GM12878 (cell line): ENCODE measurements at regions not wholly inside any gene's neighbourhood (a gene's known extent, or its start where the extent isn't known, plus 50 kb on each side); places are given as distances from the start of the nearest gene placed in this dataset.

Experiments used
- ATAC-seq: fragments of 200-7000 bp; cut with Tn5 transposase; 3 replicates; pipeline ENCODE4 v1.9.1; 2020; ENCODE audit warnings: mild to moderate bottlenecking, moderate library complexity
- BruUV-seq: library from RNA; stranded (reverse); fragments of 400-500 nt; replicated peaks from 2 replicates; lab custom pipeline; 2021; lab: Mats Ljungman, UMichigan
- CTCF ChIA-PET: fragments of 300-600 bp; sonication (Branson Sonifier 250); formaldehyde crosslinking; extraction: SDS; loops from one replicate; lab custom pipeline; 2021; ENCODE audit warnings: inconsistent platforms; lab: Yijun Ruan, JAX
- POLR2A ChIA-PET: fragments of 350-600 bp; formaldehyde crosslinking; extraction: SDS; loops from one replicate; lab custom pipeline; 2021; ENCODE audit warnings: inconsistent platforms; lab: Charles Lee
- RAD21 ChIA-PET: fragments of 300-600 bp; sonication (Branson Sonifier 250); formaldehyde crosslinking; loops from one replicate; lab custom pipeline; 2023; ENCODE audit warnings: antibody characterized with exemption; ENCODE audit not compliant: unreplicated experiment; lab: Charles Lee
- SMC1A ChIA-PET: fragments of 300-600 bp; sonication (Branson Sonifier 250); formaldehyde crosslinking; loops from one replicate; lab custom pipeline; 2023; ENCODE audit not compliant: unreplicated experiment, uncharacterized antibody; lab: Charles Lee
- DNase-seq: peaks from one replicate; pipeline ENCODE4 v3.0.0-alpha.2; 2011; ENCODE audit warnings: low read depth, low spot score
- FAIRE-seq: peaks from 3 replicates; lab custom pipeline; 2011; peaks lifted over from hg19 to GRCh38; lab: Jason Lieb, UNC
- H2AFZ ChIP-seq: 2 replicates; pipeline ENCODE4 v1.6.0; 2011; ENCODE audit warnings: low read depth, low read length, control low read depth; ENCODE audit not compliant: control insufficient read depth
- H3K27ac ChIP-seq: 2 replicates; pipeline ENCODE4 v1.5.1; 2011; ENCODE audit warnings: control low read depth; ENCODE audit not compliant: control insufficient read depth, insufficient read depth
- H3K27me3 ChIP-seq, 2 experiments: replicated peaks in 1 of 2; 2 replicates each; pipeline versions ENCODE4 v1.6.0 to v1.6.1; 2011; ENCODE audit warnings: low read length in 1 of 2; ENCODE audit not compliant: control insufficient read depth in 2 of 2, insufficient read depth in 2 of 2
- H3K36me3 ChIP-seq, 2 experiments: 2 replicates each; pipeline ENCODE4 v1.5.1; 2011; ENCODE audit warnings: low read length in 1 of 2; ENCODE audit not compliant: control insufficient read depth in 2 of 2, insufficient read depth in 2 of 2
- H3K4me1 ChIP-seq: 2 replicates; pipeline ENCODE4 v1.6.1; 2011; ENCODE audit warnings: mild to moderate bottlenecking, low read length, moderate library complexity, mixed read lengths; ENCODE audit not compliant: control insufficient read depth, insufficient read depth
- H3K4me2 ChIP-seq: 2 replicates; pipeline ENCODE4 v1.6.0; 2011; ENCODE audit warnings: control low read depth; ENCODE audit not compliant: control insufficient read depth, insufficient read depth
- H3K4me3 ChIP-seq: fragments of 200-600 bp; sonication (generic); 2 replicates; pipeline ENCODE4 v1.5.1; 2016
- H3K79me2 ChIP-seq: 2 replicates; pipeline ENCODE4 v1.6.0; 2011; ENCODE audit warnings: low read length; ENCODE audit not compliant: control insufficient read depth, insufficient read depth
- H3K9ac ChIP-seq: 2 replicates; pipeline ENCODE4 v1.8.0; 2011; ENCODE audit warnings: low read length, control low read depth, mixed read lengths; ENCODE audit not compliant: control insufficient read depth, insufficient read depth
- H3K9me3 ChIP-seq: replicated peaks from 3 replicates; pipeline ENCODE4 v1.5.1; 2011; ENCODE audit warnings: mild to moderate bottlenecking, low read length; ENCODE audit not compliant: control insufficient read depth, insufficient read depth
- H4K20me1 ChIP-seq: 2 replicates; pipeline ENCODE4 v1.6.0; 2011; ENCODE audit not compliant: control insufficient read depth, insufficient read depth
- BCL11A ChIP-seq: IDR thresholded peaks from 2 replicates; pipeline ENCODE4 v1.6.1; 2011; ENCODE audit warnings: low read depth, low read length
- CHD1 ChIP-seq: IDR thresholded peaks from 2 replicates; pipeline ENCODE4 v1.6.1; 2012; ENCODE audit warnings: low read depth, low read length, improper control_type of control experiment
- HCFC1 ChIP-seq: fragments of 150-350 bp; IDR thresholded peaks from 2 replicates; pipeline ENCODE4 v1.6.1; 2014; ENCODE audit warnings: low read length
- HDAC2 ChIP-seq: fragments of 200-600 bp; sonication (generic); IDR thresholded peaks from 2 replicates; pipeline ENCODE4 v1.6.1; 2017
- IRF5 ChIP-seq: fragments of 450-650 bp; IDR thresholded peaks from 2 replicates; pipeline ENCODE4 v1.6.1; 2017; ENCODE audit warnings: borderline replicate concordance
- KAT2A ChIP-seq: conservative IDR thresholded peaks from 2 replicates; pipeline ENCODE4 v1.6.1; 2011; ENCODE audit warnings: low read depth, low read length; ENCODE audit not compliant: control insufficient read depth
- NFYB ChIP-seq: IDR thresholded peaks from 2 replicates; pipeline ENCODE4 v1.6.1; 2011; ENCODE audit warnings: low read depth, mild to moderate bottlenecking, low read length, improper control_type of control experiment, moderate library complexity; ENCODE audit not compliant: insufficient read depth
- NRF1 ChIP-seq: conservative IDR thresholded peaks from 2 replicates; pipeline ENCODE4 v1.6.1; 2011; ENCODE audit warnings: mild to moderate bottlenecking, low read depth, low read length, improper control_type of control experiment
- PML ChIP-seq: IDR thresholded peaks from 2 replicates; pipeline ENCODE4 v1.6.1; 2012; ENCODE audit warnings: low read length, inconsistent platforms
- SMC3 ChIP-seq: IDR thresholded peaks from 2 replicates; pipeline ENCODE4 v1.6.1; 2011; ENCODE audit warnings: low read length, improper control_type of control experiment, borderline replicate concordance
- TAF1 ChIP-seq: IDR thresholded peaks from 2 replicates; pipeline ENCODE4 v1.6.1; 2011; ENCODE audit warnings: mild to moderate bottlenecking, low read depth, low read length, borderline replicate concordance
- WRNIP1 ChIP-seq: IDR thresholded peaks from 2 replicates; pipeline ENCODE4 v1.6.1; 2011; ENCODE audit warnings: low read depth, low read length, improper control_type of control experiment, borderline replicate concordance
- ZNF207 ChIP-seq: fragments of 450-650 bp; IDR thresholded peaks from 2 replicates; pipeline ENCODE4 v1.6.1; 2014; ENCODE audit warnings: antibody characterized with exemption, mild to moderate bottlenecking, borderline replicate concordance
- ZNF622 ChIP-seq: fragments of 450-650 bp; IDR thresholded peaks from 2 replicates; pipeline ENCODE4 v1.6.1; 2017; ENCODE audit warnings: mild to moderate bottlenecking, inconsistent platforms
- WGBS: methylation state at CpG from one replicate; pipeline ENCODE4 v1.1.6; 2016; ENCODE audit warnings: low lambda C conversion rate; ENCODE audit not compliant: insufficient replicate concordance, insufficient coverage; ENCODE audit errors: missing lambda C conversion rate; 5-methylcytosine and 5-hydroxymethylcytosine counted together
- in situ Hi-C: fragments of 300-500 bp; cut with MboI; formaldehyde crosslinking; loops from 9 replicates; pipeline ENCODE4 v1.14.3; 2018; ENCODE audit warnings: mixed read lengths
- intact Hi-C: fragments of 100-400 bp; cut with micrococcal nuclease; formaldehyde crosslinking; loops from one replicate; pipeline ENCODE4 v1.14.2; 2022; ENCODE audit not compliant: unreplicated experiment
- TF ChIP-seq, protein P1 (sequence below): fragments of 150-350 bp; IDR thresholded peaks from 2 replicates; pipeline ENCODE4 v1.6.1; 2016; ENCODE audit warnings: low read depth, low read length
- TF ChIP-seq, protein P2 (sequence below): IDR thresholded peaks from 2 replicates; pipeline ENCODE4 v1.6.1; 2012; ENCODE audit warnings: low read depth, low read length, improper control_type of control experiment

DNA sequence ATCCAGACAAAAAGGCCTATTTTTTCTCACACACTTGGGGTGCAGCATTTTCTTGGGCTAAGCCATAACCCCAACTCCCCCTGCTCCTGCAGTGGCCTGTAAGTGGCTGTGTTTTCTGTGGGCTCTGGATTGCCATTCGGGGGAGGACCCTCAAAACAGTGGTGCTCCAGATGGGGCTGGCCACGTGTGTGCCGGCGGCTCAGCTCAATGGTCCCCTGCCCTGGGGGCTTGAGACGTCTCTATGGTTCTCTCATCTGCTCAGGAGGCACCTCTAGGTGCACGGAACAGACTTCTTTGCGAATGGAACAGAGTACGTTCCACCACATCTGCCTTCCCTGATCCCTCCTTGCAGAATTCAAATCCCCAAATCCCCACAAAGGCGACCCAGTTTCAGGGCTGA lies 250.0 kb upstream of the SHH start:
- FAIRE-seq, result no peak
- RAD21 ChIA-PET, result no interaction called here
- H3K4me1 ChIP-seq, result no peaks in the 10 kb centered on the region
- TF ChIP-seq BCL11A, result no peak
- TF ChIP-seq, protein P1, sequence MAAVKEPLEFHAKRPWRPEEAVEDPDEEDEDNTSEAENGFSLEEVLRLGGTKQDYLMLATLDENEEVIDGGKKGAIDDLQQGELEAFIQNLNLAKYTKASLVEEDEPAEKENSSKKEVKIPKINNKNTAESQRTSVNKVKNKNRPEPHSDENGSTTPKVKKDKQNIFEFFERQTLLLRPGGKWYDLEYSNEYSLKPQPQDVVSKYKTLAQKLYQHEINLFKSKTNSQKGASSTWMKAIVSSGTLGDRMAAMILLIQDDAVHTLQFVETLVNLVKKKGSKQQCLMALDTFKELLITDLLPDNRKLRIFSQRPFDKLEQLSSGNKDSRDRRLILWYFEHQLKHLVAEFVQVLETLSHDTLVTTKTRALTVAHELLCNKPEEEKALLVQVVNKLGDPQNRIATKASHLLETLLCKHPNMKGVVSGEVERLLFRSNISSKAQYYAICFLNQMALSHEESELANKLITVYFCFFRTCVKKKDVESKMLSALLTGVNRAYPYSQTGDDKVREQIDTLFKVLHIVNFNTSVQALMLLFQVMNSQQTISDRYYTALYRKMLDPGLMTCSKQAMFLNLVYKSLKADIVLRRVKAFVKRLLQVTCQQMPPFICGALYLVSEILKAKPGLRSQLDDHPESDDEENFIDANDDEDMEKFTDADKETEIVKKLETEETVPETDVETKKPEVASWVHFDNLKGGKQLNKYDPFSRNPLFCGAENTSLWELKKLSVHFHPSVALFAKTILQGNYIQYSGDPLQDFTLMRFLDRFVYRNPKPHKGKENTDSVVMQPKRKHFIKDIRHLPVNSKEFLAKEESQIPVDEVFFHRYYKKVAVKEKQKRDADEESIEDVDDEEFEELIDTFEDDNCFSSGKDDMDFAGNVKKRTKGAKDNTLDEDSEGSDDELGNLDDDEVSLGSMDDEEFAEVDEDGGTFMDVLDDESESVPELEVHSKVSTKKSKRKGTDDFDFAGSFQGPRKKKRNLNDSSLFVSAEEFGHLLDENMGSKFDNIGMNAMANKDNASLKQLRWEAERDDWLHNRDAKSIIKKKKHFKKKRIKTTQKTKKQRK, result no peak
- TF ChIP-seq NFYB, result no peak
- TF ChIP-seq, protein P2, sequence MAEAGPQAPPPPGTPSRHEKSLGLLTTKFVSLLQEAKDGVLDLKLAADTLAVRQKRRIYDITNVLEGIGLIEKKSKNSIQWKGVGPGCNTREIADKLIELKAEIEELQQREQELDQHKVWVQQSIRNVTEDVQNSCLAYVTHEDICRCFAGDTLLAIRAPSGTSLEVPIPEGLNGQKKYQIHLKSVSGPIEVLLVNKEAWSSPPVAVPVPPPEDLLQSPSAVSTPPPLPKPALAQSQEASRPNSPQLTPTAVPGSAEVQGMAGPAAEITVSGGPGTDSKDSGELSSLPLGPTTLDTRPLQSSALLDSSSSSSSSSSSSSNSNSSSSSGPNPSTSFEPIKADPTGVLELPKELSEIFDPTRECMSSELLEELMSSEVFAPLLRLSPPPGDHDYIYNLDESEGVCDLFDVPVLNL, result no peak
- TF ChIP-seq KAT2A, result no peak
- TF ChIP-seq IRF5, result no peak
- TF ChIP-seq HCFC1, result no peak
- no peak for TF ChIP-seq SMC3
- TF ChIP-seq ZNF207, result no peak
- TF ChIP-seq NRF1, result no peak
- TF ChIP-seq HDAC2, result no peak
- no peak for TF ChIP-seq TAF1
- no peak for TF ChIP-seq PML
- no peak for TF ChIP-seq WRNIP1
- no peak for TF ChIP-seq ZNF622
- no peak for TF ChIP-seq CHD1
- POLR2A ChIA-PET, result no interaction called here
- no peak overlapping the region for H2AFZ ChIP-seq
- no peak overlapping the region for H3K9ac ChIP-seq
- no peak overlapping the region for H3K4me2 ChIP-seq
- intact Hi-C loops, result no loop called here
- H4K20me1 ChIP-seq, result no peaks in the 10 kb centered on the region
- H3K79me2 ChIP-seq, result no peaks in the 10 kb centered on the region
- H3K9me3 ChIP-seq, result no peaks in the 10 kb centered on the region; the same call in 2 of the 3 replicates
- in situ Hi-C loops, result no loop called here
- ATAC-seq, result no peak
- no TSS peak for BruUV-seq
- 49% methylated on average over 7 of the region's 9 CpGs for WGBS
- H3K36me3 ChIP-seq, result no peaks in the 10 kb centered on the region
- CTCF ChIA-PET, result no interaction called here
- no peak overlapping the region for H3K4me3 ChIP-seq
- H3K27me3 ChIP-seq, result no peaks in the 10 kb centered on the region; a peak in 1 of 4 replicates
- no peak for DNase-seq
- no peak overlapping the region for H3K27ac ChIP-seq
- SMC1A ChIA-PET, result no interaction called here
